Parathyroid adenoma (tissue), 2 donors: ENCODE measurements at regions not wholly inside any gene's neighbourhood (a gene's known extent, or its start where the extent isn't known, plus 50 kb on each side); places are given as distances from the start of the nearest gene placed in this dataset.
A peak's percentile ranks its signal among the peaks of the same experiment; 100 is the strongest.

Experiments
- H2AFZ ChIP-seq: fragments of 300-600 bp; sonication (generic); one replicate; pipeline ENCODE4 v1.7.0; 2017; ENCODE audit warnings: antibody characterized with exemption, mild to moderate bottlenecking
- H3K27ac ChIP-seq: fragments of 300-600 bp; sonication (generic); one replicate; pipeline ENCODE4 v1.7.0; 2017
- H3K27me3 ChIP-seq: fragments of 300-600 bp; sonication (generic); one replicate; pipeline ENCODE4 v1.7.0; 2017; ENCODE audit warnings: low read length; ENCODE audit not compliant: control insufficient read depth, insufficient read depth
- H3K36me3 ChIP-seq: fragments of 300-600 bp; sonication (generic); one replicate; pipeline ENCODE4 v1.7.0; 2017; ENCODE audit warnings: low read length; ENCODE audit not compliant: control insufficient read depth, insufficient read depth
- H3K4me1 ChIP-seq: fragments of 300-600 bp; sonication (generic); one replicate; pipeline ENCODE4 v1.7.0; 2017; ENCODE audit warnings: control low read depth
- H3K4me2 ChIP-seq: fragments of 300-600 bp; sonication (generic); one replicate; pipeline ENCODE4 v1.7.0; 2017; ENCODE audit warnings: low read length
- H3K4me3 ChIP-seq: fragments of 300-600 bp; sonication (generic); one replicate; pipeline ENCODE4 v1.7.0; 2017; ENCODE audit warnings: low read depth, low read length
- H3K79me2 ChIP-seq: fragments of 300-600 bp; sonication (generic); one replicate; pipeline ENCODE4 v1.7.0; 2017; ENCODE audit warnings: control low read depth
- H3K9ac ChIP-seq: fragments of 300-600 bp; sonication (generic); one replicate; pipeline ENCODE4 v1.7.0; 2017; ENCODE audit warnings: mild to moderate bottlenecking
- H3K9me3 ChIP-seq: fragments of 300-600 bp; sonication (generic); one replicate; pipeline ENCODE4 v1.7.0; 2017; ENCODE audit warnings: low read length; ENCODE audit not compliant: control insufficient read depth
- CTCF ChIP-seq: fragments of 300-600 bp; sonication (generic); IDR thresholded peaks from one replicate; pipeline ENCODE4 v1.7.0; 2017; ENCODE audit warnings: antibody characterized with exemption, mild to moderate bottlenecking
- donor health status: primary hyperparathyroidism.

- Histone ChIP-seq H3K27me3 (no peaks in the 10 kb centered on the region), H3K9ac (no peak overlapping the region), H3K79me2 (no peaks in the 10 kb centered on the region), H3K4me1 (no peaks in the 10 kb centered on the region), H3K27ac (no peak overlapping the region), H3K9me3 (no peaks in the 10 kb centered on the region), H3K36me3 (no peaks in the 10 kb centered on the region), H2AFZ (no peak overlapping the region), H3K4me3 (no peak overlapping the region), H3K4me2 (no peak overlapping the region)
- TF ChIP-seq CTCF: no peak
Observed at GRCh38 chr5:104421431-104421830, 858.8 kb upstream of the NUDT12 start.

- H3K27ac ChIP-seq: no peak overlapping the region
- H3K4me2 ChIP-seq: no peak overlapping the region
- no peaks in the 10 kb centered on the region for H3K9me3 ChIP-seq
- H3K27me3 ChIP-seq: no peaks in the 10 kb centered on the region
- no peak overlapping the region for H3K9ac ChIP-seq
- H3K4me1 ChIP-seq: no peaks in the 10 kb centered on the region
- no peaks in the 10 kb centered on the region for H3K79me2 ChIP-seq
- H2AFZ ChIP-seq: no peak overlapping the region
- H3K4me3 ChIP-seq: no peak overlapping the region
- TF ChIP-seq CTCF: no peak
- no peaks in the 10 kb centered on the region for H3K36me3 ChIP-seq
Observed at GRCh38 chr5:104418056-104418455, 855.5 kb upstream of the NUDT12 start.

GRCh38 chr5:104412649-104413240 lies 850.2 kb upstream of the NUDT12 start:
- no peaks in the 10 kb centered on the region for H3K4me1 ChIP-seq
- no peak overlapping the region for H3K9ac ChIP-seq
- no peak overlapping the region for H3K4me2 ChIP-seq
- H3K27ac ChIP-seq: no peak overlapping the region
- no peaks in the 10 kb centered on the region for H3K9me3 ChIP-seq
- H3K4me3 ChIP-seq: no peak overlapping the region
- H3K79me2 ChIP-seq: no peaks in the 10 kb centered on the region
- H2AFZ ChIP-seq: no peak overlapping the region
- H3K27me3 ChIP-seq: no peaks in the 10 kb centered on the region
- H3K36me3 ChIP-seq: no peaks in the 10 kb centered on the region
- no peak for TF ChIP-seq CTCF

DNA sequence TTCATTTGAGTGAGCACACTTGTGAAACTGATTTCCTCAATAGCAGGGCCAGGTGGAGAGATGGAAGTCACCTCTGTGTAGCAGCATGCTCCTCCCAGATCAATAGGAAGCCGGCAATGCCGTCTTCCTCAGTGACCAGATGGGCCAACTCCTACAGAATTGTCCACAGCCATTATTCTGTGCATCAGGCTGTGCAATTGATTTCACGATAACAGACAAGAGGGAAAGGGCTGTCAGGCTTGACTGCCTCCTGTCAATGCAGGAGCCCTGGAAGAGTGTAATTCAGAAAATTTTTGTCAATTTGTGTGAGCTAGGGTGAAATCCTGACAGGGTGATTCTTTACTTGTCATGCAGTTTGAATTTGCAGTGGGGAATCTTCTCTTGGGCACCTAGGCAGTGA lies 838.4 kb upstream of the NUDT12 start:
- H3K27ac ChIP-seq: no peak overlapping the region
- H3K9me3 ChIP-seq: no peaks in the 10 kb centered on the region
- H3K27me3 ChIP-seq: no peaks in the 10 kb centered on the region
- H3K36me3 ChIP-seq: no peaks in the 10 kb centered on the region
- TF ChIP-seq CTCF: no peak
- H3K4me1 ChIP-seq: no peaks in the 10 kb centered on the region
- H2AFZ ChIP-seq: peak overlapping the region; percentile 45
- H3K9ac ChIP-seq: no peak overlapping the region
- H3K4me2 ChIP-seq: no peak overlapping the region
- no peaks in the 10 kb centered on the region for H3K79me2 ChIP-seq
- H3K4me3 ChIP-seq: no peak overlapping the region

DNA sequence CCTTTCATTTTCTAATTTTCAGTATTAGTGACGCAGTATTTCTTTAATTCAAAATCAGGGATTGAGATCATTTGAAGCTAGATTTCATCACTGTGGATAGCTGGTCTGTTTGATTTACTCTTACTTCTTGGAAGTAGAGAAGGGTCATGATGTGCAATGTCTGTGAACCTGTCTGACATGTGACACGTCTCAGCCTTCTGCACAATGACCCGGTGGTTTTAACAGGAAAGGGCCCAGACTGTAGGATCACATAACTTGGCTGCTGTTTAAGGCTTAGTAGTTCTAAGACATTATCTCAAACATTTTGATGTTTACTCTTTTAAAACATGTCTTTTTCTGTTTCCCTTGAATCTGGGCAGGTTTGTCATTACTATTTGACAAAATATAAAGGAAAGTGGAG lies 823.3 kb upstream of the NUDT12 start:
- H3K27me3 ChIP-seq: no peaks in the 10 kb centered on the region
- no peak for TF ChIP-seq CTCF
- H3K4me2 ChIP-seq: no peak overlapping the region
- H3K27ac ChIP-seq: no peak overlapping the region
- no peaks in the 10 kb centered on the region for H3K36me3 ChIP-seq
- H3K9me3 ChIP-seq: no peaks in the 10 kb centered on the region
- no peak overlapping the region for H3K4me3 ChIP-seq
- H2AFZ ChIP-seq: no peak overlapping the region
- H3K79me2 ChIP-seq: no peaks in the 10 kb centered on the region
- H3K9ac ChIP-seq: no peak overlapping the region
- no peaks in the 10 kb centered on the region for H3K4me1 ChIP-seq
